Occipital lobe (tissue), 1 donor: ENCODE measurements at regions not wholly inside any gene's neighbourhood (a gene's known extent, or its start where the extent isn't known, plus 50 kb on each side); places are given as distances from the start of the nearest gene placed in this dataset.

Experiments used
- DNase-seq: peaks from one replicate; lab custom pipeline; 2025; lab: John Stamatoyannopoulos, UW

GRCh38 chr1:8267307-8267706, 50.6 kb upstream of the SLC45A1 start:
- no peak for DNase-seq

GRCh38 chr1:8266436-8267165, 51.3 kb upstream of the SLC45A1 start:
- no peak for DNase-seq

- no peak for DNase-seq
Measured at GRCh38 chr1:8263791-8264190, 54.1 kb upstream of the SLC45A1 start.

GRCh38 chr1:8261398-8261762, 56.5 kb upstream of the SLC45A1 start:
- no peak for DNase-seq

- no peak for DNase-seq
Measured at GRCh38 chr1:8259498-8260290, 58.2 kb upstream of the SLC45A1 start.

GRCh38 chr1:8257621-8258020, 60.3 kb upstream of the SLC45A1 start:
- DNase-seq = no peak

GRCh38 chr1:8256321-8256720, 61.6 kb upstream of the SLC45A1 start:
- DNase-seq = no peak

GRCh38 chr1:8255712-8256111, 62.2 kb upstream of the SLC45A1 start:
- no peak for DNase-seq

GRCh38 chr1:8252266-8252951, 65.5 kb upstream of the SLC45A1 start:
- DNase-seq = no peak

- no peak for DNase-seq
Measured at GRCh38 chr1:8251635-8252034, 66.3 kb upstream of the SLC45A1 start.

GRCh38 chr1:8249838-8250237, 68.1 kb upstream of the SLC45A1 start:
- no peak for DNase-seq

- no peak for DNase-seq
Measured at GRCh38 chr1:8247811-8248436, 70.0 kb upstream of the SLC45A1 start.

GRCh38 chr1:8244304-8244703, 73.6 kb upstream of the SLC45A1 start:
- DNase-seq = no peak

- no peak for DNase-seq
Measured at GRCh38 chr1:8242498-8242897, 75.4 kb upstream of the SLC45A1 start.

- no peak for DNase-seq
Measured at GRCh38 chr1:8241417-8242014, 76.4 kb upstream of the SLC45A1 start.

GRCh38 chr1:8239306-8240023, 78.4 kb upstream of the SLC45A1 start:
- DNase-seq = no peak

- DNase-seq = no peak
Measured at GRCh38 chr1:8239039-8239305, 78.9 kb upstream of the SLC45A1 start.

- DNase-seq = no peak
Measured at GRCh38 chr1:8238141-8239038, 79.5 kb upstream of the SLC45A1 start.

- DNase-seq = no peak
Measured at GRCh38 chr1:8232036-8232757, 85.7 kb upstream of the SLC45A1 start.

GRCh38 chr1:8230292-8230621, 87.7 kb upstream of the SLC45A1 start:
- DNase-seq = no peak
